ENCODE measurements at regions not wholly inside any gene's neighbourhood (a gene's known extent, or its start where the extent isn't known, plus 50 kb on each side); places are given as distances from the start of the nearest gene placed in this dataset.
"Not testable (repeated sequence)": the region's sequence is repeated elsewhere in the genome, so short reads cannot be mapped to it uniquely, and the experiment has no call there.

- Histone ChIP-seq H3K27ac (no peak overlapping the region), H3K4me3 (no peak overlapping the region), H4K20me1 (ENCODE audit: insufficient read depth) (no peaks in the 10 kb centered on the region), H2AFZ (no peak overlapping the region), H3K27me3 (replicated peaks; ENCODE audit: insufficient read depth) (no peaks in the 10 kb centered on the region), H3K4me1 (ENCODE audit: insufficient read depth) (no peaks in the 10 kb centered on the region), H3K36me3 (ENCODE audit: low read depth) (no peaks in the 10 kb centered on the region), H3K9me3 (ENCODE audit: low read depth) (no peaks in the 10 kb centered on the region), H3K4me2 (ENCODE audit: unreplicated experiment) (no peak overlapping the region), H3K9me2 (ENCODE audit: insufficient read depth) (no peaks in the 10 kb centered on the region), H3K79me2 (ENCODE audit: insufficient read depth) (no peaks in the 10 kb centered on the region), H3F3A (ENCODE audit: insufficient read depth) (no peaks in the 10 kb centered on the region), H3K9ac (no peak overlapping the region)
- TF ChIP-seq EZH2 (IDR thresholded peaks at IDR 0.05; ENCODE audit: insufficient read depth, poor library complexity, severe bottlenecking) (no peak), EZH2phosphoT487 (IDR thresholded peaks at IDR 0.05; ENCODE audit: insufficient read depth, low read depth) (no peak)
- WGBS, 2 experiments (ENCODE audit: low coverage in 1 of 2, low lambda C conversion rate in 2 of 2, missing lambda C conversion rate in 2 of 2) = 15 to 19% methylated on average over 14 of the region's 14 CpGs
- DNase-seq = no peak
- in situ Hi-C loops (cut with MboI) = no loop called here
Observed at GRCh38 chrX:1105671-1106419, 106.6 kb downstream of the CRLF2 start.

GRCh38 chrX:1105031-1105430, 107.4 kb downstream of the CRLF2 start:
- H3K4me3 ChIP-seq; H3F3A ChIP-seq (ENCODE audit: insufficient read depth): not testable (repeated sequence)
- WGBS, 2 experiments (ENCODE audit: low coverage in 1 of 2, low lambda C conversion rate in 2 of 2, missing lambda C conversion rate in 2 of 2) = 79 to 88% methylated on average over 9 to 17 of the region's 17 CpGs

GRCh38 chrX:1103360-1103759, 109.1 kb downstream of the CRLF2 start:
- Histone ChIP-seq H3K9me2 (ENCODE audit: insufficient read depth) (no peaks in the 10 kb centered on the region), H3K27me3 (replicated peaks; ENCODE audit: insufficient read depth) (no peaks in the 10 kb centered on the region), H3K36me3 (ENCODE audit: low read depth) (no peaks in the 10 kb centered on the region), H3F3A (ENCODE audit: insufficient read depth) (no peaks in the 10 kb centered on the region), H3K27ac (no peak overlapping the region), H3K79me2 (ENCODE audit: insufficient read depth) (no peaks in the 10 kb centered on the region), H3K9ac (no peak overlapping the region), H3K9me3 (ENCODE audit: low read depth) (no peaks in the 10 kb centered on the region), H3K4me1 (ENCODE audit: insufficient read depth) (no peaks in the 10 kb centered on the region), H3K4me2 (ENCODE audit: unreplicated experiment) (no peak overlapping the region), H2AFZ (no peak overlapping the region), H3K4me3 (no peak overlapping the region), H4K20me1 (ENCODE audit: insufficient read depth) (no peaks in the 10 kb centered on the region)
- WGBS, 2 experiments (ENCODE audit: low coverage in 1 of 2, low lambda C conversion rate in 2 of 2, missing lambda C conversion rate in 2 of 2) = 20 to 26% methylated on average over 4 of the region's 4 CpGs
- in situ Hi-C loops (cut with MboI) = no loop called here
- DNase-seq = no peak
- TF ChIP-seq EZH2phosphoT487 (IDR thresholded peaks at IDR 0.05; ENCODE audit: insufficient read depth, low read depth) (no peak), EZH2 (IDR thresholded peaks at IDR 0.05; ENCODE audit: insufficient read depth, poor library complexity, severe bottlenecking) (no peak)

More at GRCh38 chrX:1105031-1105430, 107.4 kb downstream of the CRLF2 start:
- H3K36me3 ChIP-seq (ENCODE audit: low read depth); in situ Hi-C loops (cut with MboI); H3K4me2 ChIP-seq (ENCODE audit: unreplicated experiment); DNase-seq; H3K27ac ChIP-seq; H2AFZ ChIP-seq; H4K20me1 ChIP-seq (ENCODE audit: insufficient read depth); H3K27me3 ChIP-seq (replicated peaks; ENCODE audit: insufficient read depth); H3K9ac ChIP-seq; H3K79me2 ChIP-seq (ENCODE audit: insufficient read depth); H3K9me2 ChIP-seq (ENCODE audit: insufficient read depth); H3K9me3 ChIP-seq (ENCODE audit: low read depth); H3K4me1 ChIP-seq (ENCODE audit: insufficient read depth): not testable (repeated sequence)

GRCh38 chrX:1102786-1103185, 109.7 kb downstream of the CRLF2 start:
- in situ Hi-C loops (cut with MboI) = no loop called here
- Histone ChIP-seq H2AFZ (no peak overlapping the region), H3K4me3 (no peak overlapping the region), H3K9me2 (ENCODE audit: insufficient read depth) (no peaks in the 10 kb centered on the region), H3K4me1 (ENCODE audit: insufficient read depth) (no peaks in the 10 kb centered on the region), H3F3A (ENCODE audit: insufficient read depth) (no peaks in the 10 kb centered on the region), H3K4me2 (ENCODE audit: unreplicated experiment) (no peak overlapping the region), H3K9me3 (ENCODE audit: low read depth) (no peaks in the 10 kb centered on the region), H3K79me2 (ENCODE audit: insufficient read depth) (no peaks in the 10 kb centered on the region), H3K27ac (no peak overlapping the region), H3K9ac (no peak overlapping the region), H3K36me3 (ENCODE audit: low read depth) (no peaks in the 10 kb centered on the region), H3K27me3 (replicated peaks; ENCODE audit: insufficient read depth) (no peaks in the 10 kb centered on the region), H4K20me1 (ENCODE audit: insufficient read depth) (no peaks in the 10 kb centered on the region)
- TF ChIP-seq EZH2phosphoT487 (IDR thresholded peaks at IDR 0.05; ENCODE audit: insufficient read depth, low read depth) (no peak), EZH2 (IDR thresholded peaks at IDR 0.05; ENCODE audit: insufficient read depth, poor library complexity, severe bottlenecking) (no peak)
- WGBS, 2 experiments (ENCODE audit: low coverage in 1 of 2, low lambda C conversion rate in 2 of 2, missing lambda C conversion rate in 2 of 2) = 11 to 32% methylated on average over 3 of the region's 3 CpGs
- no peak for DNase-seq

- in situ Hi-C loops (cut with MboI); H3K9me2 ChIP-seq (ENCODE audit: insufficient read depth); H3K4me1 ChIP-seq (ENCODE audit: insufficient read depth); H3K4me2 ChIP-seq (ENCODE audit: unreplicated experiment); H3K27ac ChIP-seq; H3K79me2 ChIP-seq (ENCODE audit: insufficient read depth); H3F3A ChIP-seq (ENCODE audit: insufficient read depth); DNase-seq; H3K27me3 ChIP-seq (replicated peaks; ENCODE audit: insufficient read depth); H3K36me3 ChIP-seq (ENCODE audit: low read depth); H3K9me3 ChIP-seq (ENCODE audit: low read depth); H2AFZ ChIP-seq; H3K9ac ChIP-seq; H4K20me1 ChIP-seq (ENCODE audit: insufficient read depth); H3K4me3 ChIP-seq: not testable (repeated sequence)
Observed at GRCh38 chrX:1102221-1102620, 110.2 kb downstream of the CRLF2 start.
